K562 (cell line): ENCODE measurements at regions not wholly inside any gene's neighbourhood (a gene's known extent, or its start where the extent isn't known, plus 50 kb on each side); places are given as distances from the start of the nearest gene placed in this dataset.

ENCODE experiments used
- ATAC-seq: fragments of 200-7000 bp; cut with Tn5 transposase; 3 replicates; pipeline ENCODE4 v1.9.1; 2020; ENCODE audit warnings: moderate library complexity
- BruUV-seq: library from RNA; stranded (reverse); fragments of 400-500 nt; replicated peaks from 2 replicates; lab custom pipeline; 2021; lab: Mats Ljungman, UMichigan
- CTCF ChIA-PET: fragments of 300-600 bp; formaldehyde crosslinking; extraction: SDS; loops from one replicate; lab custom pipeline; 2021; ENCODE audit warnings: low intra/inter-chr PET ratio; lab: Yijun Ruan, JAX
- POLR2A ChIA-PET: fragments of 300-600, 350-650 bp; sonication (Branson Sonifier 250); formaldehyde crosslinking; extraction: SDS; loops from one replicate; lab custom pipeline; 2021; ENCODE audit warnings: antibody characterized with exemption, inconsistent platforms; lab: Yijun Ruan, JAX
- DNase-seq, 4 experiments: peaks; one replicate each; pipeline versions ENCODE4 v3.0.0 to v3.0.0-alpha.2; 2011 to 2018; ENCODE audit warnings: low spot score in 3 of 4, mixed read lengths in 3 of 4; ENCODE audit errors: extremely low read depth in 1 of 4
- FAIRE-seq: peaks from 2 replicates; lab custom pipeline; 2011; peaks lifted over from hg19 to GRCh38; lab: Jason Lieb, UNC
- H2AFZ ChIP-seq: 2 replicates; pipeline ENCODE4 v1.6.0; 2011; ENCODE audit warnings: low read depth, low read length, control low read depth, inconsistent platforms
- H3K27ac ChIP-seq: fragments of 200-600 bp; 3 replicates; pipeline ENCODE4 v1.8.0; 2011; ENCODE audit warnings: low read depth, mild to moderate bottlenecking, control low read depth, inconsistent platforms, low read length, moderate library complexity, mixed read lengths; ENCODE audit errors: extremely low read depth
- H3K27me3 ChIP-seq, 2 experiments: fragments of 300-600 bp in 1 of 2; 2 replicates in 1 of 2; 3 replicates in 1 of 2; pipeline versions ENCODE4 v1.6.0 to v1.8.0; 2011; ENCODE audit warnings: inconsistent platforms in 2 of 2, low read length in 2 of 2, mild to moderate bottlenecking in 1 of 2, mixed read lengths in 1 of 2, moderate library complexity in 1 of 2; ENCODE audit not compliant: control insufficient read depth in 2 of 2, insufficient read depth in 2 of 2
- H3K36me3 ChIP-seq: fragments of 300-600 bp; 3 replicates; pipeline ENCODE4 v1.8.0; 2011; ENCODE audit warnings: mild to moderate bottlenecking, low read length, inconsistent platforms; ENCODE audit not compliant: control insufficient read depth, insufficient read depth
- H3K4me1 ChIP-seq, 2 experiments: fragments of 200-600 bp in 1 of 2; replicated peaks in 1 of 2; 2 replicates in 1 of 2; 3 replicates in 1 of 2; pipeline versions ENCODE4 v1.5.1 to v1.8.0; 2011; ENCODE audit warnings: inconsistent platforms in 2 of 2, low read length in 2 of 2, mild to moderate bottlenecking in 1 of 2, mixed read lengths in 1 of 2, moderate library complexity in 1 of 2; ENCODE audit not compliant: control insufficient read depth in 2 of 2, insufficient read depth in 2 of 2
- H3K4me2 ChIP-seq: 2 replicates; pipeline ENCODE4 v1.6.1; 2011; ENCODE audit warnings: low read length, control low read depth, inconsistent platforms, mixed read lengths; ENCODE audit not compliant: insufficient read depth
- H3K4me3 ChIP-seq: fragments of 200-600 bp; sonication (generic), shearing (Covaris generic); 2 replicates; pipeline ENCODE4 v1.5.1; 2016; ENCODE audit warnings: control low read depth, inconsistent platforms
- H3K79me2 ChIP-seq: fragments of 200-600 bp; 3 replicates; pipeline ENCODE4 v1.8.0; 2011; ENCODE audit warnings: low read length, inconsistent platforms; ENCODE audit not compliant: control insufficient read depth, insufficient read depth
- H3K9ac ChIP-seq, 2 experiments: 2 replicates each; pipeline versions ENCODE4 v1.6.0 to v1.6.1; 2011; ENCODE audit warnings: low read depth in 2 of 2, low read length in 2 of 2, control low read depth in 1 of 2, inconsistent platforms in 1 of 2, mild to moderate bottlenecking in 1 of 2, mixed read lengths in 1 of 2; ENCODE audit not compliant: insufficient read depth in 1 of 2
- H3K9me1 ChIP-seq: one replicate; pipeline ENCODE4 v1.6.0; 2011; ENCODE audit warnings: inconsistent platforms, mild to moderate bottlenecking, low read length, moderate library complexity; ENCODE audit not compliant: control insufficient read depth, insufficient read depth
- H3K9me3 ChIP-seq: replicated peaks from 2 replicates; pipeline ENCODE4 v1.5.1; 2011; ENCODE audit warnings: low read depth, low read length, inconsistent platforms; ENCODE audit not compliant: control insufficient read depth, insufficient read depth
- H4K20me1 ChIP-seq: replicated peaks from 2 replicates; pipeline ENCODE4 v1.6.1; 2011; ENCODE audit warnings: low read length, inconsistent platforms, mixed read lengths; ENCODE audit not compliant: control insufficient read depth, insufficient read depth
- FOXA3 ChIP-seq, 2 experiments: fragments of 450-650 bp in 1 of 2; sonication (generic) in 1 of 2; formaldehyde crosslinking; IDR thresholded peaks in 1 of 2; conservative IDR thresholded peaks in 1 of 2; 2 replicates each; pipeline versions ENCODE4 v1.4.0 to v1.8.0; 2020 to 2022; ENCODE audit warnings: mild to moderate bottlenecking in 2 of 2, missing genetic modification reagents in 1 of 2
- KHSRP ChIP-seq: fragments of 450-650 bp; IDR thresholded peaks from 2 replicates; pipeline ENCODE4 v1.6.1; 2017
- NUFIP1 ChIP-seq: fragments of 450-650 bp; IDR thresholded peaks from 2 replicates; pipeline ENCODE4 v1.6.1; 2018; ENCODE audit not compliant: partially characterized antibody
- RBM34 ChIP-seq: fragments of 200-400 bp; formaldehyde crosslinking; IDR thresholded peaks from 2 replicates; pipeline ENCODE4 v1.6.1; 2018; ENCODE audit warnings: low read length, borderline replicate concordance; ENCODE audit not compliant: insufficient read depth
- SIN3A ChIP-seq, 2 experiments: fragments of 150-350 bp in 1 of 2; IDR thresholded peaks; 2 replicates each; pipeline ENCODE4 v1.6.1; 2011 to 2016; ENCODE audit warnings: borderline replicate concordance in 2 of 2, low read depth in 2 of 2, low read length in 2 of 2, mild to moderate bottlenecking in 2 of 2, moderate library complexity in 2 of 2; ENCODE audit not compliant: control insufficient read depth in 1 of 2
- SMARCA4 ChIP-seq: fragments of 450-650 bp; IDR thresholded peaks from 2 replicates; pipeline ENCODE4 v1.6.1; 2016
- STAG1 ChIP-seq: sonication (generic); formaldehyde crosslinking; IDR thresholded peaks from 2 replicates; pipeline ENCODE4 v1.5.0; 2020; ENCODE audit warnings: missing genetic modification reagents, borderline replicate concordance
- TBP ChIP-seq: optimal IDR thresholded peaks from 2 replicates; pipeline ENCODE3; 2011; ENCODE audit warnings: low read depth, low read length, improper control_type of control experiment
- ZBTB7A ChIP-seq: IDR thresholded peaks from 2 replicates; pipeline ENCODE4 v1.6.1; 2011; ENCODE audit warnings: low read depth, mild to moderate bottlenecking, low read length, moderate library complexity, borderline replicate concordance; ENCODE audit not compliant: control insufficient read depth
- ZNF175 ChIP-seq: fragments of 200-800 bp; sonication (Bioruptor generic); IDR thresholded peaks from 2 replicates; pipeline ENCODE4 v1.6.1; 2016; ENCODE audit warnings: low read depth, mild to moderate bottlenecking, missing genetic modification characterization, missing compliant biosample characterization
- ZNF75A ChIP-seq: fragments of 450-650 bp; formaldehyde crosslinking; IDR thresholded peaks from 2 replicates; pipeline ENCODE4 v1.4.0; 2020; ENCODE audit warnings: mild to moderate bottlenecking
- WGBS: fragments of 100-300 bp; shearing (Covaris generic); methylation state at CpG from one replicate; pipeline ENCODE4 v1.1.6; 2016; ENCODE audit warnings: low coverage, mixed read lengths; ENCODE audit not compliant: insufficient coverage; ENCODE audit errors: missing lambda C conversion rate; 5-methylcytosine and 5-hydroxymethylcytosine counted together
- in situ Hi-C: fragments of 300-500 bp; cut with MboI; formaldehyde crosslinking; loops from 4 replicates; pipeline ENCODE4 v1.15.0; 2018; ENCODE audit warnings: inconsistent platforms, mixed read lengths
- intact Hi-C: fragments of 100-400 bp; cut with micrococcal nuclease; formaldehyde crosslinking; loops from 2 replicates; pipeline ENCODE4 v1.14.2; 2022
- TF ChIP-seq, protein P1 (sequence below): sonication (generic); formaldehyde crosslinking; IDR thresholded peaks from 2 replicates; pipeline ENCODE4 v1.8.0; 2022; ENCODE audit warnings: mild to moderate bottlenecking, missing genetic modification reagents

DNA sequence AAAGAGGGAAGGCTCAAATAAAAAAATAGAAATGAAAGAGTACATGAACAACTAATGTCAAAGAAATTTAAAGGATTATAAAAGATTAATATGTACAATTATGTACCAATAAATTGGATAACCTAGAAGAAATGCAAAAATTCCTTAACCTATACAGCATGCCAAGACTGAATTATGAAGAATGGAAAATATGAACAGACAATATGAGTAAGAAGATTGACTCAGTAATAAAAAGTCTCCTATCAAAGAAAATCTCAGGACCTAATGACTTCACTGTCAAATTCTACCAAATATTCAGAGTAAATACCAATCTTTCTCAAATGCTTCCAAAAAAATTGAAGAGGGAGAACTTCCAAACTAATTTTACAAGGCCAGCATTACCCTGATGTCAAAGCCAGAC is 120.2 kb upstream of the SPOPL start (continued):
- TF ChIP-seq ZBTB7A, result no peak
- TF ChIP-seq, all 486 proteins: peak for 0

DNA sequence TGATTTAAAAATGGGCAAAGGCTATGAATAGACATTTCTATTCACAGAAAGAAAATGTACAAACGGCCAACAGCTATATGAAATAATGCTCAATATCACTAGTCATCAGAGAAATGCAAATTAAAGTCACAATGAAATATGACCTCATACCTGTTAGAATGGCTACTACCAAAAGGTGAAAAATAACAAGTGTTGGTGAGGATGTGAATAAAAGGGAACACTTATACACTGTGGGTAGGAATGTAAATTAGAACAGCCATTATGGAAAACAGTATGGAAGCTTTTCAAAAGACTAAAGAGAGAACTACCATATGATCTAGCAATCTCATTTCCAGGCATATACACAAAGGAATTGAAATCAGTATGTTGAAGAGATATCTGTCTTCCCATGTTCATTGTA is 118.9 kb upstream of the SPOPL start:
- Histone ChIP-seq H3K9ac (no peak overlapping the region), H3K4me3 (no peak overlapping the region), H4K20me1 (no peaks in the 10 kb centered on the region), H3K36me3 (no peaks in the 10 kb centered on the region), H3K4me2 (no peak overlapping the region), H3K27me3 (no peaks in the 10 kb centered on the region), H3K9me1 (no peaks in the 10 kb centered on the region), H3K4me1 (no peaks in the 10 kb centered on the region), H3K79me2 (no peaks in the 10 kb centered on the region), H3K27ac (no peak overlapping the region), H2AFZ (no peak overlapping the region), H3K9me3 (no peaks in the 10 kb centered on the region)
- 11% methylated on average over 1 of the region's 1 CpG for WGBS
- FAIRE-seq (no peak), ATAC-seq (no peak), DNase-seq (no peak)
- CTCF ChIA-PET, result no interaction called here
- no peak for TF ChIP-seq KHSRP
- no peak for TF ChIP-seq ZNF75A
- TF ChIP-seq SMARCA4, result no peak
- TF ChIP-seq FOXA3 (CRISPR knock-in tag; conservative IDR thresholded peaks at IDR 0.05 in 1 of 2, IDR thresholded peaks at IDR 0.05 in 1 of 2), result no peak
- TF ChIP-seq, protein P1, sequence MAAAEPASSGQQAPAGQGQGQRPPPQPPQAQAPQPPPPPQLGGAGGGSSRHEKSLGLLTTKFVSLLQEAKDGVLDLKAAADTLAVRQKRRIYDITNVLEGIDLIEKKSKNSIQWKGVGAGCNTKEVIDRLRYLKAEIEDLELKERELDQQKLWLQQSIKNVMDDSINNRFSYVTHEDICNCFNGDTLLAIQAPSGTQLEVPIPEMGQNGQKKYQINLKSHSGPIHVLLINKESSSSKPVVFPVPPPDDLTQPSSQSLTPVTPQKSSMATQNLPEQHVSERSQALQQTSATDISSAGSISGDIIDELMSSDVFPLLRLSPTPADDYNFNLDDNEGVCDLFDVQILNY (CRISPR knock-in tag), result no peak
- no peak for TF ChIP-seq SIN3A (IDR thresholded peaks at IDR 0.05; ENCODE audit: borderline replicate concordance in 2 of 2, control insufficient read depth in 1 of 2, low read depth in 2 of 2, low read length in 2 of 2)
- no peak for TF ChIP-seq TBP
- no peak for TF ChIP-seq ZNF175 (CRISPR knock-in tag)
- TF ChIP-seq NUFIP1, result no peak
- no peak for TF ChIP-seq STAG1 (CRISPR knock-in tag)
- TF ChIP-seq RBM34, result no peak
- BruUV-seq, result no TSS peak
- in situ Hi-C loops (no loop called here), intact Hi-C loops (no loop called here)
- POLR2A ChIA-PET, result interaction anchor here (0.6 kb wide), 1 partner anchor 24 kb away, joined by 3 read pairs; no protein-coding TSS in a partner anchor
